SK-N-SH (cell line): ENCODE measurements at regions not wholly inside any gene's neighbourhood (a gene's known extent, or its start where the extent isn't known, plus 50 kb on each side); places are given as distances from the start of the nearest gene placed in this dataset.

Source experiments
- CTCF ChIA-PET: fragments of 300-600, 350-600 bp; formaldehyde crosslinking; extraction: SDS; loops from one replicate; lab custom pipeline; 2021; lab: Yijun Ruan, JAX
- POLR2A ChIA-PET: fragments of 350-600 bp; sonication (Branson Sonifier 250); formaldehyde crosslinking; extraction: SDS; loops from one replicate; lab custom pipeline; 2020; ENCODE audit warnings: antibody characterized with exemption, inconsistent platforms; lab: Yijun Ruan, JAX
- DNase-seq: peaks from one replicate; pipeline ENCODE4 v3.0.0; 2012
- H2AFZ ChIP-seq: fragments of 200-600 bp; sonication (generic); 2 replicates; pipeline ENCODE4 v1.8.1; 2016; ENCODE audit warnings: antibody characterized with exemption, mild to moderate bottlenecking, low read depth
- H3F3A ChIP-seq: fragments of 200-600 bp; sonication (generic); replicated peaks from 2 replicates; pipeline ENCODE3; 2016; ENCODE audit warnings: antibody characterized with exemption, mild to moderate bottlenecking; ENCODE audit not compliant: insufficient read depth
- H3K27ac ChIP-seq, 2 experiments: fragments of 200-500 bp in 1 of 2; fragments of 200-600 bp in 1 of 2; sonication (Bioruptor generic) in 1 of 2; sonication (generic), shearing (Covaris generic) in 1 of 2; 2 replicates each; pipeline versions ENCODE4 v1.5.1 to v1.6.1; 2014 to 2016; ENCODE audit warnings: low read depth in 2 of 2, inconsistent platforms in 1 of 2, low read length in 1 of 2, mild to moderate bottlenecking in 1 of 2, mixed read lengths in 1 of 2
- H3K27me3 ChIP-seq: fragments of 200-600 bp; sonication (generic), shearing (Covaris generic); 2 replicates; pipeline ENCODE4 v1.6.1; 2016; ENCODE audit warnings: mixed run types; ENCODE audit not compliant: insufficient read depth
- H3K36me3 ChIP-seq, 2 experiments: fragments of 200-500 bp in 1 of 2; fragments of 200-600 bp in 1 of 2; sonication (Bioruptor generic) in 1 of 2; sonication (generic) in 1 of 2; replicated peaks in 1 of 2; 2 replicates each; pipeline versions ENCODE3 to v1.5.1; 2014 to 2016; ENCODE audit warnings: low read length in 1 of 2, mild to moderate bottlenecking in 1 of 2; ENCODE audit not compliant: insufficient read depth in 2 of 2, control insufficient read depth in 1 of 2
- H3K4me1 ChIP-seq, 2 experiments: fragments of 200-500 bp in 1 of 2; fragments of 200-600 bp in 1 of 2; sonication (Bioruptor generic) in 1 of 2; sonication (generic), shearing (Covaris generic) in 1 of 2; 2 replicates each; pipeline versions ENCODE4 v1.5.1 to v1.6.1; 2014 to 2016; ENCODE audit warnings: low read depth in 1 of 2, low read length in 1 of 2, mixed run types in 1 of 2; ENCODE audit not compliant: insufficient read depth in 2 of 2, control insufficient read depth in 1 of 2
- H3K4me2 ChIP-seq: fragments of 200-600 bp; sonication (generic), shearing (Covaris generic); 2 replicates; pipeline ENCODE4 v1.6.1; 2017; ENCODE audit warnings: mixed run types
- H3K4me3 ChIP-seq, 2 experiments: fragments of 200-500 bp in 1 of 2; fragments of 200-600 bp in 1 of 2; sonication (Bioruptor generic) in 1 of 2; sonication (generic), shearing (Covaris generic) in 1 of 2; 2 replicates each; pipeline versions ENCODE4 v1.5.1 to v1.8.1; 2014 to 2016; ENCODE audit warnings: low read depth in 2 of 2, inconsistent platforms in 1 of 2, low read length in 1 of 2, mild to moderate bottlenecking in 1 of 2, mixed read lengths in 1 of 2, moderate library complexity in 1 of 2
- H3K79me2 ChIP-seq: fragments of 200-600 bp; sonication (generic); 2 replicates; pipeline ENCODE4 v1.8.1; 2017; ENCODE audit warnings: mild to moderate bottlenecking; ENCODE audit not compliant: insufficient read depth
- H3K9ac ChIP-seq: fragments of 200-600 bp; sonication (generic); 2 replicates; pipeline ENCODE4 v1.6.1; 2017; ENCODE audit warnings: mixed run types
- H3K9me2 ChIP-seq: fragments of 200-600 bp; sonication (generic); 2 replicates; pipeline ENCODE4 v1.6.1; 2017; ENCODE audit warnings: mixed run types
- H3K9me3 ChIP-seq: fragments of 200-600 bp; sonication (generic); 2 replicates; pipeline ENCODE4 v1.6.1; 2017; ENCODE audit warnings: mixed run types, mild to moderate bottlenecking, moderate library complexity
- H4K20me1 ChIP-seq: fragments of 200-600 bp; sonication (generic); 2 replicates; pipeline ENCODE4 v1.6.1; 2017; ENCODE audit warnings: mild to moderate bottlenecking, mixed run types; ENCODE audit not compliant: insufficient read depth
- ELF1 ChIP-seq: IDR thresholded peaks from 2 replicates; pipeline ENCODE4 v1.4.0; 2012
- EP300 ChIP-seq, 2 experiments: IDR thresholded peaks; 2 replicates each; pipeline versions ENCODE4 v1.4.0 to v1.6.1; 2012; ENCODE audit warnings: borderline replicate concordance in 1 of 2, low read depth in 1 of 2, low read length in 1 of 2
- FOXM1 ChIP-seq: IDR thresholded peaks from 2 replicates; pipeline ENCODE4 v1.4.0; 2012; ENCODE audit warnings: low read depth, mild to moderate bottlenecking
- GABPA ChIP-seq: IDR thresholded peaks from 2 replicates; pipeline ENCODE4 v1.4.0; 2012; ENCODE audit warnings: low read depth, mild to moderate bottlenecking
- MXI1 ChIP-seq: IDR thresholded peaks from 2 replicates; pipeline ENCODE4 v1.6.1; 2012; ENCODE audit warnings: mild to moderate bottlenecking, low read depth, low read length, improper control_type of control experiment
- NRF1 ChIP-seq: IDR thresholded peaks from 2 replicates; pipeline ENCODE4 v1.6.1; 2012; ENCODE audit warnings: low read depth, mild to moderate bottlenecking, low read length
- POLR2AphosphoS5 ChIP-seq: IDR thresholded peaks from 2 replicates; pipeline ENCODE4 v1.6.1; 2012; ENCODE audit warnings: low read depth, low read length
- RAD21 ChIP-seq: IDR thresholded peaks from 2 replicates; pipeline ENCODE4 v1.6.1; 2012; ENCODE audit warnings: mild to moderate bottlenecking, low read length
- RCOR1 ChIP-seq: fragments of 150-350 bp; IDR thresholded peaks from 2 replicates; pipeline ENCODE4 v1.6.1; 2017; ENCODE audit warnings: antibody characterized with exemption, low read length
- SIN3A ChIP-seq: IDR thresholded peaks from 2 replicates; pipeline ENCODE4 v1.6.1; 2012; ENCODE audit warnings: low read depth, mild to moderate bottlenecking, low read length, moderate library complexity, borderline replicate concordance
- TAF1 ChIP-seq: IDR thresholded peaks from 2 replicates; pipeline ENCODE4 v1.6.1; 2012; ENCODE audit warnings: low read depth, mild to moderate bottlenecking, low read length, moderate library complexity, borderline replicate concordance
- TCF12 ChIP-seq: IDR thresholded peaks from 2 replicates; pipeline ENCODE4 v1.4.0; 2012
- TEAD4 ChIP-seq: IDR thresholded peaks from 2 replicates; pipeline ENCODE4 v1.4.0; 2012; ENCODE audit warnings: mild to moderate bottlenecking, borderline replicate concordance; ENCODE audit not compliant: insufficient read depth
- YY1 ChIP-seq: IDR thresholded peaks from 2 replicates; pipeline ENCODE4 v1.4.0; 2012; ENCODE audit warnings: low read depth, mild to moderate bottlenecking
- WGBS: methylation state at CpG from one replicate; pipeline ENCODE4 v1.1.6; 2017; ENCODE audit warnings: low lambda C conversion rate; 5-methylcytosine and 5-hydroxymethylcytosine counted together
- TF ChIP-seq, protein P1 (sequence below): IDR thresholded peaks from 2 replicates; pipeline ENCODE4 v1.4.0; 2012; ENCODE audit warnings: low read depth, borderline replicate concordance
- TF ChIP-seq, protein P2 (sequence below): IDR thresholded peaks from 2 replicates; pipeline ENCODE4 v1.4.0; 2012; ENCODE audit warnings: low read depth
- TF ChIP-seq, protein P3 (sequence below): IDR thresholded peaks from 2 replicates; pipeline ENCODE4; 2012
- TF ChIP-seq, protein P4 (sequence below): fragments of 150-350 bp; IDR thresholded peaks from 2 replicates; pipeline ENCODE4 v1.6.1; 2016; ENCODE audit warnings: mild to moderate bottlenecking, low read depth, low read length
- TF ChIP-seq, protein P5 (sequence below): fragments of 150-350 bp; IDR thresholded peaks from 2 replicates; pipeline ENCODE4 v1.6.1; 2017; ENCODE audit warnings: antibody characterized with exemption, low read length, low read depth, borderline replicate concordance
- TF ChIP-seq, protein P6 (sequence below): fragments of 200-600 bp; sonication (generic); IDR thresholded peaks from 2 replicates; pipeline ENCODE4 v1.6.1; 2017; ENCODE audit warnings: antibody characterized with exemption, mild to moderate bottlenecking, moderate library complexity

DNA sequence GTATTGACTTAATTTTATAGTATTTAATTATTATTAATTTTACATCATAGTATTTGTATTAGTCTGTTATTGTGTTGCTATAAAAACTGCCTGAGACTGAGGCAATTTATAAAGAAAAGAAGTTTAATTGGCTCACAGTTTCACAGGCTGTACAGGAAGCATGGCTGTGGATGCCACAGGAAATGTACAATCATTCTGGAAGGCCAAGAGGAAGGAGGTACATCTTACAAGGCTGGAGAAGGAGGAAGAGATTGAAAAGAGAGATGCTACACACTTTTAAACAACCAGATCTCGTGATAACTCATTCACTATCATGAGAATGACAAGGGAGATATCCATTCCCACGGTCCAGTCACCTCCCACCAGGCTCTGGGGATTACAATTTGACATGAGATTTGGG is 2019.4 kb upstream of the PIK3C3 start:
- H3K4me3 ChIP-seq = no peak overlapping the region
- H3K36me3 ChIP-seq = no peaks in the 10 kb centered on the region
- H3K27me3 ChIP-seq = no peaks in the 10 kb centered on the region
- no peaks in the 10 kb centered on the region for H3F3A ChIP-seq
- H2AFZ ChIP-seq = no peak overlapping the region
- H3K9ac ChIP-seq = no peak overlapping the region
- no peak overlapping the region for H3K27ac ChIP-seq
- no peaks in the 10 kb centered on the region for H3K4me1 ChIP-seq
- ChIA-PET POLR2A (no interaction called here), CTCF (no interaction called here)
- H3K4me2 ChIP-seq = no peak overlapping the region
- no peaks in the 10 kb centered on the region for H3K9me3 ChIP-seq
- no peak for DNase-seq
- no peak for TF ChIP-seq YY1
- no peak for TF ChIP-seq POLR2AphosphoS5
- no peak for TF ChIP-seq EP300 (IDR thresholded peaks at IDR 0.05; ENCODE audit: borderline replicate concordance in 1 of 2, low read depth in 1 of 2, low read length in 1 of 2)
- TF ChIP-seq GABPA = no peak
- TF ChIP-seq FOXM1 = no peak
- TF ChIP-seq ELF1 = no peak
- no peak for TF ChIP-seq TEAD4
- TF ChIP-seq, protein P1, sequence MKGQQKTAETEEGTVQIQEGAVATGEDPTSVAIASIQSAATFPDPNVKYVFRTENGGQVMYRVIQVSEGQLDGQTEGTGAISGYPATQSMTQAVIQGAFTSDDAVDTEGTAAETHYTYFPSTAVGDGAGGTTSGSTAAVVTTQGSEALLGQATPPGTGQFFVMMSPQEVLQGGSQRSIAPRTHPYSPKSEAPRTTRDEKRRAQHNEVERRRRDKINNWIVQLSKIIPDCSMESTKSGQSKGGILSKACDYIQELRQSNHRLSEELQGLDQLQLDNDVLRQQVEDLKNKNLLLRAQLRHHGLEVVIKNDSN = no peak
- TF ChIP-seq, protein P2, sequence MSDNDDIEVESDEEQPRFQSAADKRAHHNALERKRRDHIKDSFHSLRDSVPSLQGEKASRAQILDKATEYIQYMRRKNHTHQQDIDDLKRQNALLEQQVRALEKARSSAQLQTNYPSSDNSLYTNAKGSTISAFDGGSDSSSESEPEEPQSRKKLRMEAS = no peak
- TF ChIP-seq, protein P3, sequence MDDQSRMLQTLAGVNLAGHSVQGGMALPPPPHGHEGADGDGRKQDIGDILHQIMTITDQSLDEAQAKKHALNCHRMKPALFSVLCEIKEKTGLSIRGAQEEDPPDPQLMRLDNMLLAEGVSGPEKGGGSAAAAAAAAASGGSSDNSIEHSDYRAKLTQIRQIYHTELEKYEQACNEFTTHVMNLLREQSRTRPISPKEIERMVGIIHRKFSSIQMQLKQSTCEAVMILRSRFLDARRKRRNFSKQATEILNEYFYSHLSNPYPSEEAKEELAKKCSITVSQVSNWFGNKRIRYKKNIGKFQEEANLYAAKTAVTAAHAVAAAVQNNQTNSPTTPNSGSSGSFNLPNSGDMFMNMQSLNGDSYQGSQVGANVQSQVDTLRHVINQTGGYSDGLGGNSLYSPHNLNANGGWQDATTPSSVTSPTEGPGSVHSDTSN = no peak
- 10% methylated on average over 2 of the region's 2 CpGs for WGBS
- H3K79me2 ChIP-seq = no peaks in the 10 kb centered on the region
- no peaks in the 10 kb centered on the region for H4K20me1 ChIP-seq
- H3K9me2 ChIP-seq = no peaks in the 10 kb centered on the region

DNA sequence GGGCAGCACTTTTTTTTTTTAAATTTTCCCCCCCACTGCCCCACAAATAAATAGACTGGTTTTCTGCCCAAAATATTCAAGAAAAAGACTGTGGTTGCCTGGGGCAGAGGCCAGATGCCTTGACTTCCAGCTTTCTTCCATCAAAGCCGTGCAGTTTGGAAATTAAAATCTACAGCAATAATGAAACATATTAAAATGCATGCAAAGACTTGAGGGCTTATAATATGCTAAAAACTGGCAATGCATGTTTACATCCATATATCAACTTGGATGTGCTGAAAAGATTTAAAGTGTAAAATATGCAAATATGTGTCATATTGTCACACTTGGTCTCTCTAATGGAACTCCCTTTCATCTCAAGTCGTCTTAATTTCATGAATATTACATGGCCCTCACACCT is 2036.2 kb upstream of the PIK3C3 start:
- Histone ChIP-seq H3K9me3 (no peaks in the 10 kb centered on the region; the same call in 1 of the 2 replicates), H3F3A (no peaks in the 10 kb centered on the region), H3K36me3 (no peaks in the 10 kb centered on the region), H2AFZ (no peak overlapping the region), H3K4me2 (no peak overlapping the region), H4K20me1 (no peaks in the 10 kb centered on the region), H3K27ac (no peak overlapping the region), H3K4me3 (no peak overlapping the region), H3K27me3 (no peaks in the 10 kb centered on the region), H3K9ac (no peak overlapping the region), H3K9me2 (no peaks in the 10 kb centered on the region), H3K4me1 (peaks cover 0 to under 1% of the 10 kb centered on the region in 2 experiments; a peak in 1 of 4 replicates), H3K79me2 (no peaks in the 10 kb centered on the region)
- TF ChIP-seq YY1 (no peak), TCF12 (no peak), TAF1 (no peak), RAD21 (no peak), MXI1 (no peak), SIN3A (no peak), RCOR1 (no peak), GABPA (no peak), NRF1 (no peak)
- TF ChIP-seq, protein P4, sequence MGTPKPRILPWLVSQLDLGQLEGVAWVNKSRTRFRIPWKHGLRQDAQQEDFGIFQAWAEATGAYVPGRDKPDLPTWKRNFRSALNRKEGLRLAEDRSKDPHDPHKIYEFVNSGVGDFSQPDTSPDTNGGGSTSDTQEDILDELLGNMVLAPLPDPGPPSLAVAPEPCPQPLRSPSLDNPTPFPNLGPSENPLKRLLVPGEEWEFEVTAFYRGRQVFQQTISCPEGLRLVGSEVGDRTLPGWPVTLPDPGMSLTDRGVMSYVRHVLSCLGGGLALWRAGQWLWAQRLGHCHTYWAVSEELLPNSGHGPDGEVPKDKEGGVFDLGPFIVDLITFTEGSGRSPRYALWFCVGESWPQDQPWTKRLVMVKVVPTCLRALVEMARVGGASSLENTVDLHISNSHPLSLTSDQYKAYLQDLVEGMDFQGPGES = no peak
- TF ChIP-seq, protein P5, sequence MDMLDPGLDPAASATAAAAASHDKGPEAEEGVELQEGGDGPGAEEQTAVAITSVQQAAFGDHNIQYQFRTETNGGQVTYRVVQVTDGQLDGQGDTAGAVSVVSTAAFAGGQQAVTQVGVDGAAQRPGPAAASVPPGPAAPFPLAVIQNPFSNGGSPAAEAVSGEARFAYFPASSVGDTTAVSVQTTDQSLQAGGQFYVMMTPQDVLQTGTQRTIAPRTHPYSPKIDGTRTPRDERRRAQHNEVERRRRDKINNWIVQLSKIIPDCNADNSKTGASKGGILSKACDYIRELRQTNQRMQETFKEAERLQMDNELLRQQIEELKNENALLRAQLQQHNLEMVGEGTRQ = no peak
- TF ChIP-seq, protein P6, sequence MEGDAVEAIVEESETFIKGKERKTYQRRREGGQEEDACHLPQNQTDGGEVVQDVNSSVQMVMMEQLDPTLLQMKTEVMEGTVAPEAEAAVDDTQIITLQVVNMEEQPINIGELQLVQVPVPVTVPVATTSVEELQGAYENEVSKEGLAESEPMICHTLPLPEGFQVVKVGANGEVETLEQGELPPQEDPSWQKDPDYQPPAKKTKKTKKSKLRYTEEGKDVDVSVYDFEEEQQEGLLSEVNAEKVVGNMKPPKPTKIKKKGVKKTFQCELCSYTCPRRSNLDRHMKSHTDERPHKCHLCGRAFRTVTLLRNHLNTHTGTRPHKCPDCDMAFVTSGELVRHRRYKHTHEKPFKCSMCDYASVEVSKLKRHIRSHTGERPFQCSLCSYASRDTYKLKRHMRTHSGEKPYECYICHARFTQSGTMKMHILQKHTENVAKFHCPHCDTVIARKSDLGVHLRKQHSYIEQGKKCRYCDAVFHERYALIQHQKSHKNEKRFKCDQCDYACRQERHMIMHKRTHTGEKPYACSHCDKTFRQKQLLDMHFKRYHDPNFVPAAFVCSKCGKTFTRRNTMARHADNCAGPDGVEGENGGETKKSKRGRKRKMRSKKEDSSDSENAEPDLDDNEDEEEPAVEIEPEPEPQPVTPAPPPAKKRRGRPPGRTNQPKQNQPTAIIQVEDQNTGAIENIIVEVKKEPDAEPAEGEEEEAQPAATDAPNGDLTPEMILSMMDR = no peak
- TF ChIP-seq, protein P3 = no peak
- DNase-seq = no peak
- CTCF ChIA-PET = no interaction called here
- POLR2A ChIA-PET = no interaction called here
- WGBS = 24% methylated on average over 2 of the region's 2 CpGs
